Spinal cord (tissue), 9 donors: ENCODE measurements at regions not wholly inside any gene's neighbourhood (a gene's known extent, or its start where the extent isn't known, plus 50 kb on each side); places are given as distances from the start of the nearest gene placed in this dataset.
A peak's percentile ranks its signal among the peaks of the same experiment; 100 is the strongest.
"Not testable (repeated sequence)": the region's sequence is repeated elsewhere in the genome, so short reads cannot be mapped to it uniquely, and the experiment has no call there.

Experiments used
- DNase-seq, 6 donors: peaks; one replicate each; pipeline versions ENCODE4 v3.0.0 to v3.0.0-alpha.2; 2013 to 2015; ENCODE audit warnings: low spot score in 6 of 6, low read depth in 4 of 6
- H3K27ac ChIP-seq: one replicate; pipeline ENCODE4 v1.5.1; 2013; ENCODE audit warnings: low read depth, low read length, control low read depth
- H3K27me3 ChIP-seq: one replicate; pipeline ENCODE4 v1.6.1; 2013; ENCODE audit warnings: low read length; ENCODE audit not compliant: control insufficient read depth, insufficient read depth
- H3K36me3 ChIP-seq: one replicate; pipeline ENCODE4 v1.6.1; 2013; ENCODE audit warnings: low read length; ENCODE audit not compliant: control insufficient read depth, insufficient read depth
- H3K4me1 ChIP-seq: one replicate; pipeline ENCODE4 v1.6.1; 2013; ENCODE audit warnings: low read length; ENCODE audit not compliant: control insufficient read depth, insufficient read depth
- H3K4me3 ChIP-seq: one replicate; pipeline ENCODE4 v1.5.1; 2013; ENCODE audit warnings: low read depth, low read length, control low read depth
- H3K9me3 ChIP-seq: one replicate; pipeline ENCODE4 v1.6.1; 2013; ENCODE audit warnings: low read length; ENCODE audit not compliant: control insufficient read depth, insufficient read depth
- WGBS: methylation state at CpG from one replicate; pipeline ENCODE4 v1.1.5; 2013; ENCODE audit warnings: missing lambda C conversion rate; ENCODE audit not compliant: insufficient coverage; 5-methylcytosine and 5-hydroxymethylcytosine counted together
- donor health status: healthy.

DNA sequence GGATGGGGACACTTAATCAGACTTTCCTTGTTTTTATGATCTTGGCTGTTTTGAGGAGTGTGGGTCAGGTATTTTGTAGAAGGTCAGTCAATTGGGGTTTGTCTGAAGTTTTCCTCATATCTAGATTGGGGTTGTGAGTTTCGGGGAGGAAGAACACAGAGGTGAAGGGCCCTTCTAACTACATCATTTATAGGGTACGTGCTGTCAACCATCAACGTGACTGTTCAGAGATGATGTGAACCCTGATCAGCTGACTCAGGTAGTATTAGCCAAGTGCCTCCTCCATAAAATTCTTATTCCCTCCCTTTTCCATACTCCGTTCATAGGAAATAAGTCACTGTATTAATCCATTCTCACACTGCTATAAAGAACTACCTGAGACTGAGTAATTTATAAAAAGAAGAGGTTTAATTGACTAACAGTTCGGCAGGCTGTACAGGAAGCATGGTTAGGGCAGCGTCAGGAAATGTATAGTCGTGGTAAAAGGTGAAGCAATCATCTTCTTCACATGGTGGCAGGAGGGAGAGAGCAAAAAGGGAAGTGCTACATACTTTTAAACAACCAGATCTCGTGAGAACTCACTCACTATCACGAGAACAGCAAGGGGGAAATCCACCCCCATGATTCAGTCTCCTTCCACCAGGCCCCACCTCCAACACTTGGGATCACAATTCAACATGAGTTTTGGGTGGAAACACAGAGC, 547.1 kb upstream of the LINC00305 start:
- WGBS, result 93% methylated on average over 3 of the region's 9 CpGs
- Histone ChIP-seq H3K4me1 (no peaks in the 10 kb centered on the region), H3K36me3 (no peaks in the 10 kb centered on the region), H3K4me3 (no peak overlapping the region), H3K27me3 (no peaks in the 10 kb centered on the region), H3K9me3 (no peaks in the 10 kb centered on the region), H3K27ac (no peak overlapping the region)
- no peak for DNase-seq

DNA sequence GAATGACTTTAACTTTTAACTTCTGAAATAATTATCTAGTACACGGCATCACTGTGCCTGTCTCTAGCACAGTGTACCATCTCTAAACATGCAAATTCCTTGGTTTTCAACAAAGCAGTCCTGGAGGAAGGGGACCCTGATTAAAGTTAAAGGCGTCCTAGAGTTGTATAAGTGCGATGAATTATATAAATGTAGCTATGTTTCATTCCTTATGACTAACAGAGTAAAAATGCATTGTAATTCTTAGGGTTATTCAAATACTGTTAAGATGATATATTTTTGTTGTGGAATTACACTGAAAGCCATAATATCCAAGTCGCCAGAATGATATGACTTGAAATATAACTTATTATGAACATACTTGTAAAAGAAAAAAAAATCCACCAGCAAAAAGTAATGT, 544.9 kb upstream of the LINC00305 start:
- 40% methylated on average over 2 of the region's 4 CpGs for WGBS

GRCh38 chr18:64692826-64693225, 543.9 kb upstream of the LINC00305 start:
- Histone ChIP-seq H3K9me3 (no peaks in the 10 kb centered on the region), H3K4me3 (no peak overlapping the region), H3K27me3 (no peaks in the 10 kb centered on the region), H3K36me3 (no peaks in the 10 kb centered on the region), H3K27ac (no peak overlapping the region), H3K4me1 (no peaks in the 10 kb centered on the region)
- WGBS, result 83% methylated on average over 1 of the region's 2 CpGs
- DNase-seq, result peak in 2 of 6 donors; percentile 5 to 34

More for the DNA sequence above, 544.9 kb upstream of the LINC00305 start:
- Histone ChIP-seq H3K36me3 (no peaks in the 10 kb centered on the region), H3K27me3 (no peaks in the 10 kb centered on the region), H3K9me3 (no peaks in the 10 kb centered on the region), H3K27ac (no peak overlapping the region), H3K4me3 (no peak overlapping the region), H3K4me1 (no peaks in the 10 kb centered on the region)
- DNase-seq, result no peak

- no peak overlapping the region for H3K4me3 ChIP-seq
- H3K4me1 ChIP-seq, result no peaks in the 10 kb centered on the region
- no peaks in the 10 kb centered on the region for H3K9me3 ChIP-seq
- H3K27me3 ChIP-seq, result no peaks in the 10 kb centered on the region
- WGBS, result no CpG with 5 or more reads among the region's 2 CpGs
- DNase-seq, result no peak
- no peaks in the 10 kb centered on the region for H3K36me3 ChIP-seq
- no peak overlapping the region for H3K27ac ChIP-seq
Observed at GRCh38 chr18:64679121-64679520, 530.2 kb upstream of the LINC00305 start.

DNA sequence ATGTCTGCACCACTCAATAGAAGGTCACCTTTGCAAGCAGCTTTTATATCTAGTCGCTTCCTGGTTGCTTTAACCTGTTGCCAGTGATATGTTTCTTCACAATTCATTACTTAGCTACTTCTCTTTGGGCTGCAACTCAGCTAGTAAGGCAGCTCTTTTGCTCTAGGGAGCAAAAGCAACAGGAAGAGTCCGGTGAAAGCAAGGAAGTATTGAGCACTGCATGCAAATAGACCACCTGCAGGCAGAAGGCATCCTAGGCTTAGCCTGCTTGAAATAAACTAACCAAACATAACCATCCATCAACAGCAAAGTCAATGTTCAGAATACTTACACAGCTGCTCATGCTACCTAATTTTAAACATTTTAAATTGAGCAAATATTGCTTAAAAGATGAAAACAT, 529.2 kb upstream of the LINC00305 start:
- no peaks in the 10 kb centered on the region for H3K27me3 ChIP-seq
- H3K4me3 ChIP-seq, result no peak overlapping the region
- H3K36me3 ChIP-seq, result no peaks in the 10 kb centered on the region
- no peaks in the 10 kb centered on the region for H3K4me1 ChIP-seq
- DNase-seq, result no peak
- H3K27ac ChIP-seq, result no peak overlapping the region
- WGBS, result 18% methylated on average over 1 of the region's 2 CpGs
- H3K9me3 ChIP-seq, result no peaks in the 10 kb centered on the region

DNA sequence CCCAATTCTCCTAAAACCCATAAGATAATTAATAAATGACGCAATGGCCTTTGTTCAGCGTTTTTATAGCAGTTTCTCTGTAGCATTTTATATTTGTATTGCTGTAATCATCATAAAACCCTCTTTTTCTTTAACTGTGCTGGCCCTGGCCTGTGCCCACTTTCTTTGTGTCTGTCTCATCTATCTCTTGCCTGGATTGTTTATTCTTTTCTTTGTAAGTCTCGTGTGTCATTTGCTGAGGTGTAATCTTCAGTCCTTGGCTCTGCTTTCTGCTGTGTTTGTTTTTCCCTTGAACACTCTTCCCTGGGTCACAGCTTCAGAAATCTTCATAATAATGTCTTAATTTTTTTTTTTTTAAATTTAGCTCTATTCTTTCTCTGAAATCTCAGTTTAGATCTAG, 525.8 kb upstream of the LINC00305 start:
- DNase-seq, result no peak
- H3K27me3 ChIP-seq, result no peaks in the 10 kb centered on the region
- no CpG with 5 or more reads among the region's 3 CpGs for WGBS

GRCh38 chr18:64671293-64671692, 522.4 kb upstream of the LINC00305 start:
- WGBS, result 87% methylated on average over 5 of the region's 5 CpGs
- H3K4me1 ChIP-seq, H3K27ac ChIP-seq: not testable (repeated sequence)

More for the DNA sequence above, 525.8 kb upstream of the LINC00305 start:
- Histone ChIP-seq H3K4me3 (no peak overlapping the region), H3K27ac (no peak overlapping the region), H3K9me3 (no peaks in the 10 kb centered on the region), H3K36me3 (no peaks in the 10 kb centered on the region), H3K4me1 (no peaks in the 10 kb centered on the region)

DNA sequence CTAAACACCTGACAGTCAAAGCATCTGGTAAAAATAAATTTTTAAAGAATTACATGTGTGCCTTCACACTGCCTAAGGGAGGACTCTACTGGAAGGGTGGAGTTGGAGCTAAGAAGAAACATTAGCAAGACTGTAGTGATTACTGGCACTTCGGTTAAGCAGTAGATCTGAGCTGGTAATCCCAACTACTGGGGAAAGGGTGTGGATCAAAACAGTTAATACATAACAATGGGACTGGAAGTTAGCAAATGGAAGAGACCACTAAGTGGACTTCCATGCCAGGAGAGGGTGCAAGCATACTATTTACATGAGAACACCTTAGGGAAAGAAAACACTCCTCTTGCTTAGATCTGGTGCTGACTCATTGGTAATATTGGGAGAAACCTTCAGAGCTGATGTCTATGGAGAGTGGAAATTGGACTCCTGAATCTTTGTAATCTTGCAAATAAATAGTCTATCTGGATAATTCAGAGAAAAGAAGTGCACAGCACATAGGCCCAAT, 519.6 kb upstream of the LINC00305 start:
- Histone ChIP-seq H3K27me3 (no peaks in the 10 kb centered on the region), H3K36me3 (no peaks in the 10 kb centered on the region), H3K4me1 (no peaks in the 10 kb centered on the region), H3K4me3 (no peak overlapping the region), H3K9me3 (no peaks in the 10 kb centered on the region), H3K27ac (no peak overlapping the region)
- DNase-seq, result no peak
- WGBS, result 67% methylated on average over 1 of the region's 1 CpG

More at GRCh38 chr18:64671293-64671692, 522.4 kb upstream of the LINC00305 start:
- not testable (repeated sequence) for DNase-seq, H3K27me3 ChIP-seq, H3K36me3 ChIP-seq, H3K4me3 ChIP-seq, H3K9me3 ChIP-seq

GRCh38 chr18:64663086-64663485, 514.2 kb upstream of the LINC00305 start:
- H3K36me3 ChIP-seq, result no peaks in the 10 kb centered on the region
- no peaks in the 10 kb centered on the region for H3K4me1 ChIP-seq
- H3K9me3 ChIP-seq, result no peaks in the 10 kb centered on the region
- no peaks in the 10 kb centered on the region for H3K27me3 ChIP-seq
- no peak for DNase-seq
- 80% methylated on average over 1 of the region's 2 CpGs for WGBS
- no peak overlapping the region for H3K4me3 ChIP-seq
- H3K27ac ChIP-seq, result no peak overlapping the region

- DNase-seq, result no peak
- H3K4me3 ChIP-seq, result no peak overlapping the region
- H3K9me3 ChIP-seq, result no peaks in the 10 kb centered on the region
- H3K36me3 ChIP-seq, result no peaks in the 10 kb centered on the region
- no peak overlapping the region for H3K27ac ChIP-seq
- H3K27me3 ChIP-seq, result no peaks in the 10 kb centered on the region
- no peaks in the 10 kb centered on the region for H3K4me1 ChIP-seq
- WGBS, result no CpG with 5 or more reads among the region's 4 CpGs
Observed at GRCh38 chr18:64659196-64659595, 510.3 kb upstream of the LINC00305 start.
